Right atrium auricular region (tissue), 2 donors: ENCODE measurements at regions not wholly inside any gene's neighbourhood (a gene's known extent, or its start where the extent isn't known, plus 50 kb on each side); places are given as distances from the start of the nearest gene placed in this dataset.
"Not testable (repeated sequence)": the region's sequence is repeated elsewhere in the genome, so short reads cannot be mapped to it uniquely, and the experiment has no call there.

Source experiments
- DNase-seq: peaks from one replicate; pipeline ENCODE4 v3.0.0-alpha.2; 2019; ENCODE audit warnings: low spot score
- H3K27ac ChIP-seq, 2 donors: fragments of 200-600 bp; sonication (generic); 1 replicate in 1 of 2; 2 replicates in 1 of 2; pipeline ENCODE4 v1.5.1; 2016 to 2019
- H3K27me3 ChIP-seq, 2 donors: fragments of 200-600 bp; sonication (generic); one replicate each; pipeline versions ENCODE4 v1.5.1 to v1.6.0; 2017 to 2019
- H3K36me3 ChIP-seq: fragments of 200-600 bp; sonication (generic); one replicate; pipeline ENCODE4 v1.5.1; 2016
- H3K4me1 ChIP-seq, 2 donors: fragments of 200-600 bp; sonication (generic); one replicate each; pipeline versions ENCODE4 v1.5.1 to v1.6.0; 2017 to 2019
- H3K4me3 ChIP-seq, 2 donors: fragments of 200-600 bp; sonication (generic); 1 replicate in 1 of 2; 2 replicates in 1 of 2; pipeline ENCODE4 v1.5.1; 2017 to 2019; ENCODE audit warnings: mild to moderate bottlenecking in 1 of 2, moderate library complexity in 1 of 2
- H3K9me3 ChIP-seq, 2 donors: fragments of 200-600 bp; sonication (generic); one replicate each; pipeline ENCODE4 v1.5.1; 2019
- TF ChIP-seq, protein P1 (sequence below), 2 donors: fragments of 200-600 bp; sonication (generic); IDR thresholded peaks; one replicate each; pipeline ENCODE4 v1.5.1; 2019; ENCODE audit warnings: antibody characterized with exemption in 2 of 2

DNA sequence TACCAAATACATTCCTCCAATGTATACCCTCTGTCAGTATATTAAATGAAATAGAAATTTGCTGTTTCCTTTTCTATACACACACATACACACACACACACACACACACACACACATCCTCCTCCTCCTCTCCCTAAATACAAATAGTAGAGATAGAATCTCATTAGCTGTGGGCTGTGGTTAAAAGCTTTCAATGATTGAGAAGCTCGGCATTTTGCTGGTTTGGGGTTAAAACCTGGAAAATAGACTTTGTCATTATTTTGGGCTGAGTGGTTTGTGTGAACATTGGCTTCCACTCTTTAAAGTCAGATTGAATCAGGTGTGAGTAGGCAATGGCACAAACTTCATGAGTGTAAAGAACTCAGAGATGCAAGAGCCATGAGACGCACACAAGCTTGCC is 596.0 kb downstream of the XPNPEP1 start:
- Histone ChIP-seq H3K27me3 (no peaks in the 10 kb centered on the region), H3K4me1 (no peaks in the 10 kb centered on the region), H3K9me3 (no peaks in the 10 kb centered on the region), H3K36me3 (no peaks in the 10 kb centered on the region), H3K4me3 (no peak overlapping the region), H3K27ac (no peak overlapping the region)
- DNase-seq: no peak
- TF ChIP-seq, protein P1, sequence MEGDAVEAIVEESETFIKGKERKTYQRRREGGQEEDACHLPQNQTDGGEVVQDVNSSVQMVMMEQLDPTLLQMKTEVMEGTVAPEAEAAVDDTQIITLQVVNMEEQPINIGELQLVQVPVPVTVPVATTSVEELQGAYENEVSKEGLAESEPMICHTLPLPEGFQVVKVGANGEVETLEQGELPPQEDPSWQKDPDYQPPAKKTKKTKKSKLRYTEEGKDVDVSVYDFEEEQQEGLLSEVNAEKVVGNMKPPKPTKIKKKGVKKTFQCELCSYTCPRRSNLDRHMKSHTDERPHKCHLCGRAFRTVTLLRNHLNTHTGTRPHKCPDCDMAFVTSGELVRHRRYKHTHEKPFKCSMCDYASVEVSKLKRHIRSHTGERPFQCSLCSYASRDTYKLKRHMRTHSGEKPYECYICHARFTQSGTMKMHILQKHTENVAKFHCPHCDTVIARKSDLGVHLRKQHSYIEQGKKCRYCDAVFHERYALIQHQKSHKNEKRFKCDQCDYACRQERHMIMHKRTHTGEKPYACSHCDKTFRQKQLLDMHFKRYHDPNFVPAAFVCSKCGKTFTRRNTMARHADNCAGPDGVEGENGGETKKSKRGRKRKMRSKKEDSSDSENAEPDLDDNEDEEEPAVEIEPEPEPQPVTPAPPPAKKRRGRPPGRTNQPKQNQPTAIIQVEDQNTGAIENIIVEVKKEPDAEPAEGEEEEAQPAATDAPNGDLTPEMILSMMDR (IDR thresholded peaks at IDR 0.05): no peak

GRCh38 chr10:109324721-109325120 is 598.6 kb downstream of the XPNPEP1 start:
- H3K4me3 ChIP-seq: no peak overlapping the region
- H3K27me3 ChIP-seq: no peaks in the 10 kb centered on the region
- TF ChIP-seq, protein P1 (IDR thresholded peaks at IDR 0.05): no peak
- no peaks in the 10 kb centered on the region for H3K4me1 ChIP-seq
- no peaks in the 10 kb centered on the region for H3K9me3 ChIP-seq
- H3K27ac ChIP-seq: no peak overlapping the region
- H3K36me3 ChIP-seq: no peaks in the 10 kb centered on the region
- no peak for DNase-seq

- DNase-seq: no peak
- no peaks in the 10 kb centered on the region for H3K27me3 ChIP-seq
- H3K27ac ChIP-seq: no peak overlapping the region
- H3K4me3 ChIP-seq: no peak overlapping the region
- no peaks in the 10 kb centered on the region for H3K4me1 ChIP-seq
- TF ChIP-seq, protein P1 (IDR thresholded peaks at IDR 0.05): no peak
- no peaks in the 10 kb centered on the region for H3K9me3 ChIP-seq
- H3K36me3 ChIP-seq: no peaks in the 10 kb centered on the region
Observed at GRCh38 chr10:109317746-109318366, 605.5 kb downstream of the XPNPEP1 start.

- H3K36me3 ChIP-seq, H3K4me1 ChIP-seq, DNase-seq, H3K27me3 ChIP-seq, H3K27ac ChIP-seq, H3K4me3 ChIP-seq, H3K9me3 ChIP-seq: not testable (repeated sequence)
Observed at GRCh38 chr10:109314016-109314415, 609.3 kb downstream of the XPNPEP1 start.

DNA sequence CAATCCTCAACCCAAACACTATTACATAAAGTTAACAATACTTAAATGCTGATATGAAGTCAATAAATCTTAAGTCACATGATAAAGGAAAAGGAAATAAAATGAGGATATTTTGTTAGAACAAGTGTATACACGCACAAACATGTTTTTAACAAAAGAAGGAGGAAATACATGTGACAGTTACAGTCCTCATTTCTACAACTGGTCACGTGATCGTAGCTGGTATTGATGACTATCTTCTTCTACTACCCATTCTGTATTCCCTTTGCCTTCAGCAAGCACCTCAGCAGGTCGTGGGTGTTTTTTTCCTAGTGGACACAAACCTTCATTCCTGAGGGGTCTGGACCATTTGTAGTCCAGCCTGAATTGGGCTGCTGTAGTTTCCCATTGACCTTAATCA is 610.8 kb downstream of the XPNPEP1 start:
- not testable (repeated sequence) for H3K27me3 ChIP-seq, H3K27ac ChIP-seq, DNase-seq, H3K4me1 ChIP-seq, H3K9me3 ChIP-seq, H3K36me3 ChIP-seq, H3K4me3 ChIP-seq

- Histone ChIP-seq H3K27ac (no peak overlapping the region), H3K4me3 (no peak overlapping the region), H3K4me1 (no peaks in the 10 kb centered on the region), H3K36me3 (no peaks in the 10 kb centered on the region), H3K9me3 (no peaks in the 10 kb centered on the region), H3K27me3 (no peaks in the 10 kb centered on the region)
- no peak for DNase-seq
- TF ChIP-seq, protein P1 (IDR thresholded peaks at IDR 0.05): no peak
Observed at GRCh38 chr10:109308971-109309370, 614.3 kb downstream of the XPNPEP1 start.

DNA sequence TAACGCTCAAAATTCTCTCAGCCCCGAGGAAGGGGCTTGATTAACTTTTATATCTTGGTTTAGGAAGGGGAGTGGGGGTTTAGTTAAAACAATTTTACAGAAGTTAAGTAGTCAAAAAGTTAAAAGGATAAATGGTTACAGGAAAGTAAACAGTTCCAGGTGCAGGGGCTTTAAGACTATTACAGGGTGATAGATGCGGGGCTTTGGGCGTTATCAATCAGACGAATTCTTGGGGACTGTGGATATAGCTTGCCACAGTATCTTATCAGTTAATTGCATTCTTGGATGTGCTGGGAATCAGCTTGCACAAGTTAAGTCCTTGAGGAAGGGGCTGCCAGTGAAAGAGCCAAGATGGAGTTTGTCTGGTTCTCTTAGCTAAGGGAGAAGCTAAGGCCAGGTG is 616.2 kb downstream of the XPNPEP1 start:
- H3K4me1 ChIP-seq, H3K9me3 ChIP-seq, H3K4me3 ChIP-seq, H3K27me3 ChIP-seq, H3K36me3 ChIP-seq, H3K27ac ChIP-seq, DNase-seq: not testable (repeated sequence)
